Spleen (tissue), 7 donors: ENCODE measurements at regions not wholly inside any gene's neighbourhood (a gene's known extent, or its start where the extent isn't known, plus 50 kb on each side); places are given as distances from the start of the nearest gene placed in this dataset.

ENCODE experiments used
- POLR2AphosphoS5 ChIP-seq, 3 donors: sonication (generic); formaldehyde crosslinking; IDR thresholded peaks; one replicate each; pipeline ENCODE4 v1.5.1; 2017; ENCODE audit warnings: antibody characterized with exemption in 3 of 3
- TF ChIP-seq, protein P1 (sequence below), 11 experiments: fragments of 200-600 bp in 7 of 11; fragments of 450-650 bp in 4 of 11; sonication (generic) in 4 of 11; IDR thresholded peaks in 8 of 11; conservative IDR thresholded peaks in 3 of 11; 1 replicate in 7 of 11; 2 replicates in 4 of 11; pipeline versions ENCODE4 v1.4.0 to v1.8.0; 2016 to 2021; ENCODE audit warnings: antibody characterized with exemption in 11 of 11, inconsistent platforms in 4 of 11, mild to moderate bottlenecking in 1 of 11
- donor health status: DM: no; HTN: no; CAD: no; lungs with moderate emphysema.
- donor health status: DM: no; HTN: no; CAD: no.
- donor health status: DM: no; HTN: no; CAD: no.

- TF ChIP-seq, protein P1, sequence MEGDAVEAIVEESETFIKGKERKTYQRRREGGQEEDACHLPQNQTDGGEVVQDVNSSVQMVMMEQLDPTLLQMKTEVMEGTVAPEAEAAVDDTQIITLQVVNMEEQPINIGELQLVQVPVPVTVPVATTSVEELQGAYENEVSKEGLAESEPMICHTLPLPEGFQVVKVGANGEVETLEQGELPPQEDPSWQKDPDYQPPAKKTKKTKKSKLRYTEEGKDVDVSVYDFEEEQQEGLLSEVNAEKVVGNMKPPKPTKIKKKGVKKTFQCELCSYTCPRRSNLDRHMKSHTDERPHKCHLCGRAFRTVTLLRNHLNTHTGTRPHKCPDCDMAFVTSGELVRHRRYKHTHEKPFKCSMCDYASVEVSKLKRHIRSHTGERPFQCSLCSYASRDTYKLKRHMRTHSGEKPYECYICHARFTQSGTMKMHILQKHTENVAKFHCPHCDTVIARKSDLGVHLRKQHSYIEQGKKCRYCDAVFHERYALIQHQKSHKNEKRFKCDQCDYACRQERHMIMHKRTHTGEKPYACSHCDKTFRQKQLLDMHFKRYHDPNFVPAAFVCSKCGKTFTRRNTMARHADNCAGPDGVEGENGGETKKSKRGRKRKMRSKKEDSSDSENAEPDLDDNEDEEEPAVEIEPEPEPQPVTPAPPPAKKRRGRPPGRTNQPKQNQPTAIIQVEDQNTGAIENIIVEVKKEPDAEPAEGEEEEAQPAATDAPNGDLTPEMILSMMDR (IDR thresholded peaks at IDR 0.05 in 8 of 11, conservative IDR thresholded peaks at IDR 0.05 in 3 of 11): no peak
- no peak for TF ChIP-seq POLR2AphosphoS5 (IDR thresholded peaks at IDR 0.05)
Observed at GRCh38 chr12:131550121-131550520, 160.8 kb upstream of the SFSWAP start.
